Activated naive CD8-positive, alpha-beta T cell treated with anti-CD3 and anti-CD28 coated beads, Interleukin-2, amount 50 U/mL, for 24 hours (primary cell): ENCODE measurements at regions not wholly inside any gene's neighbourhood (a gene's known extent, or its start where the extent isn't known, plus 50 kb on each side); places are given as distances from the start of the nearest gene placed in this dataset.
"Not testable (repeated sequence)": the region's sequence is repeated elsewhere in the genome, so short reads cannot be mapped to it uniquely, and the experiment has no call there.

Source experiments
- ATAC-seq: fragments of 150-1000 bp; cut with Tn5 transposase; one replicate; pipeline ENCODE4 v1.10.0; 2021
- DNase-seq: peaks from one replicate; pipeline ENCODE4 v3.0.0; 2021
- H3K27ac Mint-ChIP-seq: one replicate; pipeline ENCODE4 v1.8.0; 2021; ENCODE audit warnings: mild to moderate bottlenecking, mixed read lengths
- H3K27me3 Mint-ChIP-seq: one replicate; pipeline ENCODE4 v1.8.0; 2021; ENCODE audit warnings: mixed read lengths
- H3K36me3 Mint-ChIP-seq: one replicate; pipeline ENCODE4 v1.8.0; 2021; ENCODE audit warnings: low read depth, mixed read lengths
- H3K4me1 Mint-ChIP-seq: one replicate; pipeline ENCODE4 v1.8.0; 2021; ENCODE audit warnings: mixed read lengths
- H3K4me3 Mint-ChIP-seq: one replicate; pipeline ENCODE4 v1.8.0; 2021; ENCODE audit warnings: mild to moderate bottlenecking, moderate library complexity, mixed read lengths
- H3K9me3 Mint-ChIP-seq: one replicate; pipeline ENCODE4 v1.8.0; 2021; ENCODE audit warnings: mixed read lengths

DNA sequence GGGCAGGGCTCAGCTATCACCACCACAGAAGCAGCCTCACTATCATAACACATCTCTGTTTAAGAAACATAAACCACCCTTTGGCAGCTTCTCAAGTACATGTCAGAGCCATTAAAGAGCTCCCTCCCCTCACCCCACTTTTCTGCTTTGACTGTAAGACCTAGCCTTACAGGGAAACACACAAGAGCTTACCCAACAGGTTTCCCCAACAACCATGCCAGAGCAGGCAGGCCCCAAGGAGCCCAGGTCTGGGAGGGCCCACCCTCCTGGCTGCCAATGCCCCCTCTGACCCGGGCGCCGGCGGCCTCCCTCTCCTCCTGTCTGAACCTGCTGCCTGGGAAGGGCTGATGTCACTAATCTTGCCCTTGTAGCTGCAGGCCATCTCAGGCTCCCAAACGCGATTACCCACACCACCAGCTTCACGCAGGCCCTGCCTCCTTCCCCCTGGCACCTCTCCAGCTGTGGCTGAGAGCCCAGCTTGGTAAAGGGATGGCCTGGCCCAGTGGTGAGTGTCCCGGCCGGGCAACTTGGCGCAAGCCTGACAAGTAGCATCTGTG lies 402.0 kb downstream of the MAFB start:
- ATAC-seq (no peak), DNase-seq (no peak)
- Mint-ChIP-seq H3K27ac (no peak overlapping the region), H3K27me3 (no peaks in the 10 kb centered on the region), H3K9me3 (no peaks in the 10 kb centered on the region), H3K4me1 (no peaks in the 10 kb centered on the region), H3K4me3 (no peak overlapping the region), H3K36me3 (no peaks in the 10 kb centered on the region)

GRCh38 chr20:40284611-40285010 lies 404.4 kb downstream of the MAFB start:
- Mint-ChIP-seq H3K4me3 (no peak overlapping the region), H3K4me1 (no peaks in the 10 kb centered on the region), H3K27ac (no peak overlapping the region), H3K27me3 (no peaks in the 10 kb centered on the region), H3K36me3 (no peaks in the 10 kb centered on the region), H3K9me3 (no peaks in the 10 kb centered on the region)
- DNase-seq: no peak
- no peak for ATAC-seq

DNA sequence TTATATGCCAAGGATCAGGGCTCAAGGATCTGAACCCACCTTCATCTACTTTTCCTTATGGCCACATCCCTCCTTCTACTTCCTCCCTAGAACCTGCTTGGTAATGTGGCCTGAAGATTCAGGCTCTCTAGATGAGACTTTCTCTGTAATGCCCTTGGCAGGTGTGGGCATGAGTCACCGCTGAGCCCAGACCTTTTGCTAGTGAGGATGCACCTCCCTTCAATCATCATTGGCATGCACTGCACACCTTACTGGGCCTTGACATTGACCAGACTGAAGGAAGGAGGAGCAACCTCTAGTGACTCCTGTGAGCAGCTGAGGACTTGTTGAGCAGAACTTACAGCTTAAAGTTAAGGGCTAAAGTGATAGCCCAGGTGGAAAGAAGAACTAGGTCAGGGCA lies 405.3 kb downstream of the MAFB start:
- DNase-seq: no peak
- Mint-ChIP-seq H3K27me3 (no peaks in the 10 kb centered on the region), H3K4me3 (no peak overlapping the region), H3K9me3 (no peaks in the 10 kb centered on the region), H3K36me3 (no peaks in the 10 kb centered on the region), H3K27ac (no peak overlapping the region), H3K4me1 (no peaks in the 10 kb centered on the region)
- ATAC-seq: no peak

DNA sequence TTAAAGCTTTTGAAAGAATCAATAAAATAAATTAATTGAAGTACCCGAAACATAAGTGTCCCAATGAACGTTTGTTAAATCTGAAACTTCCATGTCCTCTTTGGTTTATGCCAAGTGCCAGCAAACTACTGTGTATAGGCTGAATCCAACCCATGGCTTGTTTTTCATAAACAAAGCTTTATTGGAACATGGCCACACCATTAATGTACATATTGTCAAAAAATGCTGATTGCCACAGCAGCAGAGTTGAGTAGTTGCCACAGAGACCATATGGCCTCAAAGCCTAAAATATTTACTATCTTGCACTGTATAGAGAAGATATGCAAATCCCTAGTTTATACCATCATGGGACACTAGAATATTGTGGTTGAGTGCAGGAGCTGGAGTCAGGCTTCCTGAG lies 406.1 kb downstream of the MAFB start:
- Mint-ChIP-seq H3K36me3 (no peaks in the 10 kb centered on the region), H3K4me3 (no peak overlapping the region), H3K9me3 (no peaks in the 10 kb centered on the region), H3K27me3 (no peaks in the 10 kb centered on the region), H3K27ac (no peak overlapping the region), H3K4me1 (no peaks in the 10 kb centered on the region)
- DNase-seq: no peak
- no peak for ATAC-seq

DNA sequence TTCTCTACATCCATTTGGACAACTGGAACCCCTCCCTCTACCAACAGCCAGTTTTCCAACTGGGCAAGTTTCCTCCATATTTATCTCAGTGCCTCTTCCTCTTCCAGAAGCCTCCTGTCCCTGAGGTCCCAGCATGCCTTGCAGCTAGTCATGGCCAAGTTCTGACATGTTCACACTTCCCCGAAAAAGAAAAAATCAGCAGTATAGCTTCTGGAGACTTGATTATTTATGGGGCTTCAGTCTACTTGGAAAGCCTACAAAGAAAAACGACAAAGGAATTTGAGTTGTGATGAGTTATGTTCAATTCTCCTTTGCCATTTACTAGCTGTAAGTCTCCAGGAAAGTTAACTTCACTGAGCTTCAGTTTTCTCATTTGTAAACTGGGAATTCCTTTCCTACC lies 406.5 kb downstream of the MAFB start:
- Mint-ChIP-seq H3K4me3 (no peak overlapping the region), H3K9me3 (no peaks in the 10 kb centered on the region), H3K4me1 (no peaks in the 10 kb centered on the region), H3K36me3 (no peaks in the 10 kb centered on the region), H3K27ac (no peak overlapping the region), H3K27me3 (no peaks in the 10 kb centered on the region)
- ATAC-seq (no peak), DNase-seq (no peak)

- ATAC-seq (no peak), DNase-seq (no peak)
- no peaks in the 10 kb centered on the region for H3K36me3 Mint-ChIP-seq
- no peaks in the 10 kb centered on the region for H3K9me3 Mint-ChIP-seq
- H3K4me1 Mint-ChIP-seq: no peaks in the 10 kb centered on the region
- no peak overlapping the region for H3K4me3 Mint-ChIP-seq
- no peaks in the 10 kb centered on the region for H3K27me3 Mint-ChIP-seq
- H3K27ac Mint-ChIP-seq: no peak overlapping the region
Observed at GRCh38 chr20:40280616-40281015, 408.4 kb downstream of the MAFB start.

- H3K27me3 Mint-ChIP-seq: peaks cover 2% of the 10 kb centered on the region
- DNase-seq (no peak), ATAC-seq (no peak)
- H3K4me1 Mint-ChIP-seq: no peaks in the 10 kb centered on the region
- H3K36me3 Mint-ChIP-seq: no peaks in the 10 kb centered on the region
- H3K27ac Mint-ChIP-seq: no peak overlapping the region
- H3K4me3 Mint-ChIP-seq: no peak overlapping the region
- no peaks in the 10 kb centered on the region for H3K9me3 Mint-ChIP-seq
Observed at GRCh38 chr20:40279390-40279789, 409.6 kb downstream of the MAFB start.

DNA sequence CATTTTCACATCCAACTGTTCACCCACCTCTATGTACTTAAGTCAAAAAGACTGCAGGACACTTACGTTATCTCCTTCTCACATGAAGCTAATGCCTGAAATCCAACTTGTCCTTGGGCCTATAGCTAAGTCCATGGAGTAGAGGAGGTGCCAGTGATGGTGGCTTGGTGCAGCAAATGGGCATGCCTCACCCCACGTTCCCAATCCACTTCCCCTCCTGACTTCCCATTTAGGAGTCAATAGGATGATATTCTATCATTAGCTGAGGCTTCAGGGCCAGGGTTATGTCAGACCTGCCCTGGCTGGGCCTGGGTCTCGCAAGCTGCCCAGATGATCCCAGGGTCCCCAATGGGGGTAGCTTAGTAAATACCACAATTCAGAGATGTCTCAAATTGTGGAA lies 410.4 kb downstream of the MAFB start:
- H3K4me3 Mint-ChIP-seq: no peak overlapping the region
- ATAC-seq (no peak), DNase-seq (no peak)
- H3K36me3 Mint-ChIP-seq: no peaks in the 10 kb centered on the region
- H3K27ac Mint-ChIP-seq: no peak overlapping the region
- H3K4me1 Mint-ChIP-seq: no peaks in the 10 kb centered on the region
- peaks cover 4% of the 10 kb centered on the region for H3K27me3 Mint-ChIP-seq
- no peaks in the 10 kb centered on the region for H3K9me3 Mint-ChIP-seq

GRCh38 chr20:40276301-40276700 lies 412.7 kb downstream of the MAFB start:
- no peak for ATAC-seq
- no peak overlapping the region for H3K27ac Mint-ChIP-seq
- H3K4me3 Mint-ChIP-seq: no peak overlapping the region
- no peak for DNase-seq
- H3K9me3 Mint-ChIP-seq: no peaks in the 10 kb centered on the region
- H3K36me3 Mint-ChIP-seq: no peaks in the 10 kb centered on the region
- H3K4me1 Mint-ChIP-seq: no peaks in the 10 kb centered on the region
- H3K27me3 Mint-ChIP-seq: peaks cover 4% of the 10 kb centered on the region

DNA sequence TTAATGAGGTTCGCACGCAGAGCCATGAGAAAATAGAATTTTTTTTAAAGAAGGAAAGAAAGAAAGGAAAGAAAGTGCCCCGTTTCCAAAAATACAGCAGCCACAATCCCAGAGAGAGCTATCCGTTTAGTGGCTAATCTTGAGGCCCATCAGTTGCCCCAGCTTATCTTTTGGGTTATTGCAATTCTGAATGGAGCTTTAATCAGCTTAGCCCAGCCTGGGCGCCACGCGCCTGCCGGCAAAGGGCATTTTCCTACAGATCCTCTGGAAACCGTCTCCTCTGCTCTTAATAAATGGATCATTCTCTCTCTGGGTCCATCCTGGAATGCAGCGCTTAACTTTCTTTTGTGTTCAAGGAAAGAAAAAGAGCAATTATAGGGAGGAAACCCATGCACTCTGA lies 413.3 kb downstream of the MAFB start:
- no peaks in the 10 kb centered on the region for H3K9me3 Mint-ChIP-seq
- no peaks in the 10 kb centered on the region for H3K36me3 Mint-ChIP-seq
- ATAC-seq: no peak
- DNase-seq: no peak
- no peaks in the 10 kb centered on the region for H3K4me1 Mint-ChIP-seq
- no peak overlapping the region for H3K4me3 Mint-ChIP-seq
- H3K27ac Mint-ChIP-seq: no peak overlapping the region
- H3K27me3 Mint-ChIP-seq: peaks cover 4% of the 10 kb centered on the region

GRCh38 chr20:40274912-40275533 lies 414.0 kb downstream of the MAFB start:
- no peaks in the 10 kb centered on the region for H3K4me1 Mint-ChIP-seq
- H3K27me3 Mint-ChIP-seq: peaks cover 4% of the 10 kb centered on the region
- H3K27ac Mint-ChIP-seq: no peak overlapping the region
- ATAC-seq (no peak), DNase-seq (no peak)
- H3K36me3 Mint-ChIP-seq: no peaks in the 10 kb centered on the region
- no peak overlapping the region for H3K4me3 Mint-ChIP-seq
- no peaks in the 10 kb centered on the region for H3K9me3 Mint-ChIP-seq

- not testable (repeated sequence) for ATAC-seq, H3K27me3 Mint-ChIP-seq, H3K27ac Mint-ChIP-seq, H3K4me3 Mint-ChIP-seq, H3K4me1 Mint-ChIP-seq, H3K9me3 Mint-ChIP-seq, DNase-seq, H3K36me3 Mint-ChIP-seq
Observed at GRCh38 chr20:40269274-40269673, 419.8 kb downstream of the MAFB start.

DNA sequence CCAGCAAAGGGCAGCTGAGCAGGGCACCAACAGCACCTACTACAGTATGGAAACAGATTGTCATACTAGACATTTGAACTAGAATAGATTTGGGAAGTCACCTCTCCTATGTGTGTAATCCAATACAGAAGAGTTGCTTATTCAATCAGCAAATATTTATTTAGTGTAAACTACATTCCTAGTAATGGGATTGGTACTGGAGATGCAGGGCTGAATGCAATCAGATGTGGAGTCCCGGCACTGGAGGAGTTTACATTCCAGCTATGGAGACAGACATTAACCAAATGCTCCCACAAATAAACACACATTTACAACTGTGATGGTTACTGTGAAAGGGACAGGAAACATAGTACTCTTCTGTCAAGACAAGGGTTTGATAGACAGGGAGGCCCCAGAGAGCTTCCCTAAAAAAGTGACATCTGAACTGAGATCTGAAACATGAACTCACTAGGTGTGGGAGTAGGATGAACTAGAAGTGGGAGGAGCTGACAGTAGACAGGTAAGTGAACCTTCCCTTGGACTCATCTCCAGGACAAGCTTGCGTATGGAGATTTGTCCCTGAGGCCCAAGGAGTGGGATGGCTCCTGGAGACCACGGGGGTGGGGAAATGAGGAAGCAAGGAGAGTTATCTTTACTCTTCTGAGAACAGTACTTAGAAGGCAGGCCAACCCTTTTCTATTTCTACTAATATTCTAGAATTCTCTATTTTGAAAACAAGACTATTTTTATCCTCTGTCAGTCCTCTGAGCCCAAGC lies 420.5 kb downstream of the MAFB start:
- no peaks in the 10 kb centered on the region for H3K9me3 Mint-ChIP-seq
- H3K27ac Mint-ChIP-seq: no peak overlapping the region
- DNase-seq (no peak), ATAC-seq (no peak)
- H3K4me1 Mint-ChIP-seq: no peaks in the 10 kb centered on the region
- H3K27me3 Mint-ChIP-seq: no peaks in the 10 kb centered on the region
- H3K4me3 Mint-ChIP-seq: no peak overlapping the region
- H3K36me3 Mint-ChIP-seq: no peaks in the 10 kb centered on the region

GRCh38 chr20:40265825-40266533 lies 423.1 kb downstream of the MAFB start:
- Mint-ChIP-seq H3K9me3 (no peaks in the 10 kb centered on the region), H3K4me3 (no peak overlapping the region), H3K36me3 (no peaks in the 10 kb centered on the region), H3K27me3 (no peaks in the 10 kb centered on the region), H3K27ac (no peak overlapping the region), H3K4me1 (no peaks in the 10 kb centered on the region)
- DNase-seq (no peak), ATAC-seq (no peak)

GRCh38 chr20:40262219-40262618 lies 426.8 kb downstream of the MAFB start:
- Mint-ChIP-seq H3K36me3 (no peaks in the 10 kb centered on the region), H3K4me1 (no peaks in the 10 kb centered on the region), H3K4me3 (no peak overlapping the region), H3K9me3 (no peaks in the 10 kb centered on the region), H3K27ac (no peak overlapping the region), H3K27me3 (no peaks in the 10 kb centered on the region)
- DNase-seq (no peak), ATAC-seq (no peak)
